Activated CD4-positive, alpha-beta T cell treated with anti-CD3 and anti-CD28 coated beads for 24 hours (primary cell): ENCODE measurements at regions not wholly inside any gene's neighbourhood (a gene's known extent, or its start where the extent isn't known, plus 50 kb on each side); places are given as distances from the start of the nearest gene placed in this dataset.

Source experiments
- DNase-seq, 2 donors: peaks; one replicate each; pipeline ENCODE4 v3.0.0-alpha.2; 2020; ENCODE audit warnings: low read depth in 2 of 2

- DNase-seq, result no peak
Observed at GRCh38 chr20:57927376-57927775, 217.6 kb upstream of the PMEPA1 start.

- no peak for DNase-seq
Observed at GRCh38 chr20:57922706-57923105, 212.9 kb upstream of the PMEPA1 start.

- DNase-seq, result no peak
Observed at GRCh38 chr20:57922083-57922482, 212.3 kb upstream of the PMEPA1 start.

GRCh38 chr20:57921676-57922075 lies 211.9 kb upstream of the PMEPA1 start:
- no peak for DNase-seq

- no peak for DNase-seq
Observed at GRCh38 chr20:57920971-57921370, 211.2 kb upstream of the PMEPA1 start.

- no peak for DNase-seq
Observed at GRCh38 chr20:57919049-57919448, 209.2 kb upstream of the PMEPA1 start.

GRCh38 chr20:57918551-57918950 lies 208.7 kb upstream of the PMEPA1 start:
- no peak for DNase-seq

GRCh38 chr20:57914205-57914604 lies 204.4 kb upstream of the PMEPA1 start:
- DNase-seq, result no peak

- no peak for DNase-seq
Observed at GRCh38 chr20:57913156-57913930, 203.5 kb upstream of the PMEPA1 start.

GRCh38 chr20:57912227-57912582 lies 202.4 kb upstream of the PMEPA1 start:
- DNase-seq, result no peak

GRCh38 chr20:57911512-57912226 lies 201.9 kb upstream of the PMEPA1 start:
- no peak for DNase-seq

GRCh38 chr20:57910716-57911115 lies 200.9 kb upstream of the PMEPA1 start:
- no peak for DNase-seq

- DNase-seq, result no peak
Observed at GRCh38 chr20:57909763-57910331, 200.0 kb upstream of the PMEPA1 start.

GRCh38 chr20:57908704-57909630 lies 199.2 kb upstream of the PMEPA1 start:
- DNase-seq, result no peak

GRCh38 chr20:57908226-57908625 lies 198.4 kb upstream of the PMEPA1 start:
- DNase-seq, result no peak

- no peak for DNase-seq
Observed at GRCh38 chr20:57907131-57908000, 197.6 kb upstream of the PMEPA1 start.

- no peak for DNase-seq
Observed at GRCh38 chr20:57905448-57905847, 195.6 kb upstream of the PMEPA1 start.

GRCh38 chr20:57904314-57905105 lies 194.7 kb upstream of the PMEPA1 start:
- no peak for DNase-seq

- no peak for DNase-seq
Observed at GRCh38 chr20:57902473-57902872, 192.7 kb upstream of the PMEPA1 start.

GRCh38 chr20:57901526-57901925 lies 191.7 kb upstream of the PMEPA1 start:
- no peak for DNase-seq
